B cell (primary cell): ENCODE measurements at regions not wholly inside any gene's neighbourhood (a gene's known extent, or its start where the extent isn't known, plus 50 kb on each side); places are given as distances from the start of the nearest gene placed in this dataset.

ENCODE experiments used
- ATAC-seq: fragments of 200-7000 bp; cut with Tn5 transposase; one replicate; pipeline ENCODE4 v1.10.0; 2021; ENCODE audit warnings: low read depth, mild to moderate bottlenecking, moderate number of reproducible peaks, moderate library complexity
- CTCF ChIA-PET: fragments of 350-600 bp; sonication (Branson Sonifier 250); formaldehyde crosslinking; loops from one replicate; lab custom pipeline; 2021; ENCODE audit warnings: antibody characterized with exemption, inconsistent platforms; lab: Charles Lee
- POLR2A ChIA-PET: fragments of 350-600 bp; sonication (Branson Sonifier 250); formaldehyde crosslinking; loops from one replicate; lab custom pipeline; 2021; ENCODE audit warnings: antibody characterized with exemption; lab: Charles Lee
- DNase-seq: peaks from one replicate; pipeline ENCODE4 v3.0.0; 2013
- H2AFZ ChIP-seq: 2 replicates; pipeline ENCODE4 v1.6.1; 2012; ENCODE audit warnings: mild to moderate bottlenecking, low read depth, low read length; ENCODE audit not compliant: insufficient read depth, poor library complexity, severe bottlenecking
- H3K27ac ChIP-seq, 2 donors: 1 replicate in 1 of 2; 2 replicates in 1 of 2; pipeline ENCODE4 v1.5.1; 2012 to 2013; ENCODE audit warnings: low read length in 2 of 2, mild to moderate bottlenecking in 2 of 2, moderate library complexity in 1 of 2
- H3K27me3 ChIP-seq, 4 experiments: fragments of 200-600 bp in 1 of 4; sonication (generic) in 1 of 4; replicated peaks in 1 of 4; 1 replicate in 2 of 4; 2 replicates in 2 of 4; pipeline versions ENCODE4 v1.6.1 to v1.7.0; 2013 to 2016; ENCODE audit warnings: low read length in 3 of 4, mild to moderate bottlenecking in 2 of 4, mixed read lengths in 1 of 4, moderate library complexity in 1 of 4; ENCODE audit not compliant: insufficient read depth in 4 of 4, control insufficient read depth in 3 of 4; ENCODE audit errors: control extremely low read depth in 1 of 4
- H3K36me3 ChIP-seq, 2 experiments: replicated peaks in 1 of 2; 1 replicate in 1 of 2; 2 replicates in 1 of 2; pipeline versions ENCODE4 v1.6.1 to v1.7.1; 2013; ENCODE audit warnings: low read length in 1 of 2; ENCODE audit not compliant: insufficient read depth in 2 of 2, control insufficient read depth in 1 of 2; ENCODE audit errors: control extremely low read depth in 1 of 2, extremely low read depth in 1 of 2
- H3K4me1 ChIP-seq, 2 donors: fragments of 200-600 bp in 1 of 2; sonication (generic) in 1 of 2; 1 replicate in 1 of 2; 2 replicates in 1 of 2; pipeline versions ENCODE4 v1.5.1 to v1.6.1; 2013 to 2017; ENCODE audit warnings: low read length in 2 of 2; ENCODE audit not compliant: control insufficient read depth in 2 of 2, insufficient read depth in 2 of 2
- H3K4me2 ChIP-seq: replicated peaks from 2 replicates; pipeline ENCODE3; 2012; ENCODE audit warnings: mild to moderate bottlenecking, low read depth, low read length; ENCODE audit not compliant: poor library complexity, severe bottlenecking
- H3K4me3 ChIP-seq, 5 experiments: fragments of 200-600 bp in 1 of 5; sonication (generic) in 1 of 5; 1 replicate in 3 of 5; 2 replicates in 2 of 5; pipeline versions ENCODE4 v1.5.1 to v1.7.0; 2011 to 2016; ENCODE audit warnings: low read length in 4 of 5, mild to moderate bottlenecking in 4 of 5, low read depth in 2 of 5, control low read depth in 1 of 5, moderate library complexity in 1 of 5; ENCODE audit not compliant: insufficient read depth in 1 of 5; ENCODE audit errors: control extremely low read depth in 1 of 5, extremely low read depth in 1 of 5
- H3K79me2 ChIP-seq: fragments of 200-600 bp; sonication (generic); one replicate; pipeline ENCODE4 v1.6.0; 2016; ENCODE audit warnings: low read length; ENCODE audit not compliant: control insufficient read depth, insufficient read depth
- H3K9ac ChIP-seq: fragments of 200-600 bp; sonication (generic); 2 replicates; pipeline ENCODE4 v1.6.1; 2017; ENCODE audit warnings: mild to moderate bottlenecking, low read length, moderate library complexity
- H3K9me3 ChIP-seq, 3 donors: one replicate each; pipeline versions ENCODE4 v1.6.1 to v1.7.1; 2013; ENCODE audit warnings: low read length in 2 of 3; ENCODE audit not compliant: control insufficient read depth in 2 of 3, insufficient read depth in 1 of 3; ENCODE audit errors: control extremely low read depth in 1 of 3
- H4K20me1 ChIP-seq: 2 replicates; pipeline ENCODE4 v1.6.0; 2012; ENCODE audit warnings: mild to moderate bottlenecking, low read length; ENCODE audit not compliant: insufficient read depth, control insufficient read depth, poor library complexity, severe bottlenecking
- H3K27ac Mint-ChIP-seq: one replicate; pipeline ENCODE4 v1.8.0; 2021; ENCODE audit warnings: mixed read lengths
- H3K27me3 Mint-ChIP-seq: one replicate; pipeline ENCODE4 v1.8.0; 2021; ENCODE audit warnings: mixed read lengths
- H3K4me1 Mint-ChIP-seq: one replicate; pipeline ENCODE4 v1.8.0; 2021; ENCODE audit warnings: mixed read lengths
- H3K4me3 Mint-ChIP-seq: one replicate; pipeline ENCODE4 v1.8.0; 2021; ENCODE audit warnings: mixed read lengths
- H3K9me3 Mint-ChIP-seq: one replicate; pipeline ENCODE4 v1.8.0; 2022; ENCODE audit warnings: mixed read lengths; ENCODE audit not compliant: insufficient read depth
- EZH2 ChIP-seq: IDR thresholded peaks from 2 replicates; pipeline ENCODE4 v1.6.1; 2012; ENCODE audit warnings: borderline replicate concordance, low read depth, mild to moderate bottlenecking, moderate library complexity, low read length; ENCODE audit not compliant: insufficient read depth, poor library complexity, severe bottlenecking
- WGBS: methylation state at CpG from one replicate; pipeline ENCODE4 v1.1.5; 2013; ENCODE audit warnings: missing lambda C conversion rate; ENCODE audit not compliant: insufficient coverage; 5-methylcytosine and 5-hydroxymethylcytosine counted together
- intact Hi-C: fragments of 100-400 bp; cut with micrococcal nuclease; formaldehyde crosslinking; loops from one replicate; pipeline ENCODE4 v1.10.0; 2022
- TF ChIP-seq, protein P1 (sequence below): fragments of 200-600 bp; IDR thresholded peaks from one replicate; pipeline ENCODE4 v1.8.0; 2022; ENCODE audit warnings: antibody characterized with exemption, mild to moderate bottlenecking

- ATAC-seq (no peak), DNase-seq (no peak)
- H3K4me1 ChIP-seq = no peaks in the 10 kb centered on the region
- no peak overlapping the region for H3K27ac ChIP-seq
- ChIA-PET CTCF (no interaction called here), POLR2A (no interaction called here)
- no peak overlapping the region for H3K4me3 Mint-ChIP-seq
- H4K20me1 ChIP-seq = no peaks in the 10 kb centered on the region
- WGBS = 94% methylated on average over 16 of the region's 17 CpGs
- peaks cover 4% of the 10 kb centered on the region for H3K27me3 Mint-ChIP-seq
- peaks cover 0 to 3% (median 0%) of the 10 kb centered on the region in 3 donors for H3K9me3 ChIP-seq
- no peaks in the 10 kb centered on the region for H3K9me3 Mint-ChIP-seq
- H3K79me2 ChIP-seq = no peaks in the 10 kb centered on the region
- H3K9ac ChIP-seq = no peak overlapping the region
- H3K27me3 ChIP-seq = no peaks in the 10 kb centered on the region
- intact Hi-C loops = no loop called here
- TF ChIP-seq, protein P1, sequence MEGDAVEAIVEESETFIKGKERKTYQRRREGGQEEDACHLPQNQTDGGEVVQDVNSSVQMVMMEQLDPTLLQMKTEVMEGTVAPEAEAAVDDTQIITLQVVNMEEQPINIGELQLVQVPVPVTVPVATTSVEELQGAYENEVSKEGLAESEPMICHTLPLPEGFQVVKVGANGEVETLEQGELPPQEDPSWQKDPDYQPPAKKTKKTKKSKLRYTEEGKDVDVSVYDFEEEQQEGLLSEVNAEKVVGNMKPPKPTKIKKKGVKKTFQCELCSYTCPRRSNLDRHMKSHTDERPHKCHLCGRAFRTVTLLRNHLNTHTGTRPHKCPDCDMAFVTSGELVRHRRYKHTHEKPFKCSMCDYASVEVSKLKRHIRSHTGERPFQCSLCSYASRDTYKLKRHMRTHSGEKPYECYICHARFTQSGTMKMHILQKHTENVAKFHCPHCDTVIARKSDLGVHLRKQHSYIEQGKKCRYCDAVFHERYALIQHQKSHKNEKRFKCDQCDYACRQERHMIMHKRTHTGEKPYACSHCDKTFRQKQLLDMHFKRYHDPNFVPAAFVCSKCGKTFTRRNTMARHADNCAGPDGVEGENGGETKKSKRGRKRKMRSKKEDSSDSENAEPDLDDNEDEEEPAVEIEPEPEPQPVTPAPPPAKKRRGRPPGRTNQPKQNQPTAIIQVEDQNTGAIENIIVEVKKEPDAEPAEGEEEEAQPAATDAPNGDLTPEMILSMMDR = no peak
- TF ChIP-seq EZH2 = no peak
- H3K4me1 Mint-ChIP-seq = no peaks in the 10 kb centered on the region
- H3K27ac Mint-ChIP-seq = no peak overlapping the region
- H2AFZ ChIP-seq = no peak overlapping the region
- H3K36me3 ChIP-seq = no peaks in the 10 kb centered on the region
- H3K4me2 ChIP-seq = no peak overlapping the region
- no peak overlapping the region for H3K4me3 ChIP-seq
These were observed 79.0 kb downstream of the TMEM18 start for GRCh38 chr2:598058-598802.

- Mint-ChIP-seq H3K27ac (no peak overlapping the region), H3K4me3 (no peak overlapping the region), H3K27me3 (peaks cover 4% of the 10 kb centered on the region), H3K4me1 (no peaks in the 10 kb centered on the region), H3K9me3 (no peaks in the 10 kb centered on the region)
- Histone ChIP-seq H3K27me3 (no peaks in the 10 kb centered on the region), H3K9me3 (peaks cover 0 to 3% (median 0%) of the 10 kb centered on the region in 3 donors), H4K20me1 (no peaks in the 10 kb centered on the region), H3K79me2 (no peaks in the 10 kb centered on the region), H2AFZ (no peak overlapping the region), H3K4me3 (no peak overlapping the region), H3K27ac (no peak overlapping the region), H3K4me1 (no peaks in the 10 kb centered on the region), H3K36me3 (no peaks in the 10 kb centered on the region), H3K4me2 (no peak overlapping the region), H3K9ac (no peak overlapping the region)
- ChIA-PET POLR2A (no interaction called here), CTCF (no interaction called here)
- DNase-seq (no peak), ATAC-seq (no peak)
- WGBS = 86% methylated on average over 13 of the region's 13 CpGs
- intact Hi-C loops = no loop called here
- TF ChIP-seq, protein P1 = no peak
- no peak for TF ChIP-seq EZH2
These were observed 81.2 kb downstream of the TMEM18 start for GRCh38 chr2:595831-596592.
